ENCODE measurements at regions not wholly inside any gene's neighbourhood (a gene's known extent, or its start where the extent isn't known, plus 50 kb on each side); places are given as distances from the start of the nearest gene placed in this dataset.
A peak's percentile ranks its signal among the peaks of the same experiment; 100 is the strongest.

- no peaks in the 10 kb centered on the region for H3K4me1 Mint-ChIP-seq (ENCODE audit: low read depth)
Measured at GRCh38 chr9:107431461-107431860, 58.1 kb downstream of the KLF4 start.

GRCh38 chr9:107430071-107430470 is 59.5 kb downstream of the KLF4 start:
- DNase-seq (ENCODE audit: low spot score, unreplicated experiment): no peak
- no peaks in the 10 kb centered on the region for H3K36me3 Mint-ChIP-seq (ENCODE audit: insufficient read depth)
- H3K27me3 Mint-ChIP-seq: peaks cover 52% of the 10 kb centered on the region
- H3K4me3 Mint-ChIP-seq (ENCODE audit: low read depth): no peak overlapping the region
- H3K9me3 Mint-ChIP-seq (ENCODE audit: low read depth): no peaks in the 10 kb centered on the region
- TF ChIP-seq CTCF (IDR thresholded peaks at IDR 0.05; ENCODE audit: unreplicated experiment): no peak
- H3K4me1 Mint-ChIP-seq (ENCODE audit: low read depth): no peaks in the 10 kb centered on the region
- no peak overlapping the region for H3K27ac Mint-ChIP-seq

More at GRCh38 chr9:107431461-107431860, 58.1 kb downstream of the KLF4 start:
- H3K27ac Mint-ChIP-seq: no peak overlapping the region
- H3K36me3 Mint-ChIP-seq (ENCODE audit: insufficient read depth): no peaks in the 10 kb centered on the region
- H3K4me3 Mint-ChIP-seq (ENCODE audit: low read depth): no peak overlapping the region
- no peak for DNase-seq (ENCODE audit: low spot score, unreplicated experiment)
- no peaks in the 10 kb centered on the region for H3K9me3 Mint-ChIP-seq (ENCODE audit: low read depth)
- peaks cover 49% of the 10 kb centered on the region for H3K27me3 Mint-ChIP-seq
- TF ChIP-seq CTCF (IDR thresholded peaks at IDR 0.05; ENCODE audit: unreplicated experiment): no peak

GRCh38 chr9:107426126-107426525 is 63.4 kb downstream of the KLF4 start:
- no peak for TF ChIP-seq CTCF (IDR thresholded peaks at IDR 0.05; ENCODE audit: unreplicated experiment)
- H3K27me3 Mint-ChIP-seq: peaks cover 51% of the 10 kb centered on the region

GRCh38 chr9:107425101-107426025 is 64.2 kb downstream of the KLF4 start:
- DNase-seq (ENCODE audit: low spot score, unreplicated experiment): peak; percentile 58
- Mint-ChIP-seq H3K4me3 (ENCODE audit: low read depth) (peak overlapping the region; percentile 31), H3K9me3 (ENCODE audit: low read depth) (no peaks in the 10 kb centered on the region), H3K4me1 (ENCODE audit: low read depth) (peaks cover 2% of the 10 kb centered on the region), H3K27ac (no peak overlapping the region), H3K36me3 (ENCODE audit: insufficient read depth) (no peaks in the 10 kb centered on the region), H3K27me3 (peaks cover 44% of the 10 kb centered on the region)
- TF ChIP-seq CTCF (IDR thresholded peaks at IDR 0.05; ENCODE audit: unreplicated experiment): peak; percentile 98

More at GRCh38 chr9:107426126-107426525, 63.4 kb downstream of the KLF4 start:
- Mint-ChIP-seq H3K9me3 (ENCODE audit: low read depth) (no peaks in the 10 kb centered on the region), H3K27ac (no peak overlapping the region), H3K4me3 (ENCODE audit: low read depth) (no peak overlapping the region), H3K36me3 (ENCODE audit: insufficient read depth) (no peaks in the 10 kb centered on the region), H3K4me1 (ENCODE audit: low read depth) (peaks cover 2% of the 10 kb centered on the region)
- no peak for DNase-seq (ENCODE audit: low spot score, unreplicated experiment)

- H3K4me1 Mint-ChIP-seq (ENCODE audit: low read depth): peaks cover 2% of the 10 kb centered on the region
- peaks cover 52% of the 10 kb centered on the region for H3K27me3 Mint-ChIP-seq
- no peak overlapping the region for H3K4me3 Mint-ChIP-seq (ENCODE audit: low read depth)
- TF ChIP-seq CTCF (IDR thresholded peaks at IDR 0.05; ENCODE audit: unreplicated experiment): no peak
- no peak overlapping the region for H3K27ac Mint-ChIP-seq
- H3K36me3 Mint-ChIP-seq (ENCODE audit: insufficient read depth): no peaks in the 10 kb centered on the region
- H3K9me3 Mint-ChIP-seq (ENCODE audit: low read depth): no peaks in the 10 kb centered on the region
- no peak for DNase-seq (ENCODE audit: low spot score, unreplicated experiment)
Measured at GRCh38 chr9:107423540-107423939, 66.0 kb downstream of the KLF4 start.

Measured in progenitor cell of endocrine pancreas (in vitro differentiated cells).